Activated CD4-positive, alpha-beta memory T cell treated with anti-CD3 and anti-CD28 coated beads, Interleukin-2, amount 10 ng/mL, durations not matched to agents 7 days and 5 days (primary cell): ENCODE measurements at regions not wholly inside any gene's neighbourhood (a gene's known extent, or its start where the extent isn't known, plus 50 kb on each side); places are given as distances from the start of the nearest gene placed in this dataset.
A peak's percentile ranks its signal among the peaks of the same experiment; 100 is the strongest.

Source experiments
- CTCF ChIA-PET: fragments of 350-600 bp; sonication (Branson Sonifier 250); formaldehyde crosslinking; loops from one replicate; lab custom pipeline; 2021; ENCODE audit warnings: antibody characterized with exemption, inconsistent platforms; lab: Charles Lee
- POLR2A ChIA-PET: fragments of 350-600 bp; sonication (Branson Sonifier 250); formaldehyde crosslinking; loops from one replicate; lab custom pipeline; 2021; ENCODE audit warnings: antibody characterized with exemption; lab: Charles Lee
- DNase-seq: peaks from one replicate; pipeline ENCODE4 v3.0.0-alpha.2; 2020
- H3K27ac Mint-ChIP-seq: one replicate; pipeline ENCODE4 v1.8.0; 2021; ENCODE audit warnings: mild to moderate bottlenecking, mixed read lengths
- H3K27me3 Mint-ChIP-seq: one replicate; pipeline ENCODE4 v1.8.0; 2021; ENCODE audit warnings: mixed read lengths
- H3K36me3 Mint-ChIP-seq: one replicate; pipeline ENCODE4 v1.8.0; 2021; ENCODE audit warnings: low read depth, mixed read lengths
- H3K4me1 Mint-ChIP-seq: one replicate; pipeline ENCODE4 v1.8.0; 2021; ENCODE audit warnings: mixed read lengths
- H3K4me3 Mint-ChIP-seq: one replicate; pipeline ENCODE4 v1.8.0; 2021; ENCODE audit warnings: mild to moderate bottlenecking, mixed read lengths
- H3K9me3 Mint-ChIP-seq: one replicate; pipeline ENCODE4 v1.8.0; 2021; ENCODE audit warnings: mixed read lengths

- no peaks in the 10 kb centered on the region for H3K36me3 Mint-ChIP-seq
- no peak for DNase-seq
- H3K27ac Mint-ChIP-seq, result no peak overlapping the region
- ChIA-PET POLR2A (no interaction called here), CTCF (no interaction called here)
- H3K9me3 Mint-ChIP-seq, result no peaks in the 10 kb centered on the region
- no peak overlapping the region for H3K4me3 Mint-ChIP-seq
- H3K27me3 Mint-ChIP-seq, result peaks cover 4% of the 10 kb centered on the region
- peaks cover 4% of the 10 kb centered on the region for H3K4me1 Mint-ChIP-seq
Measured at GRCh38 chr9:105873801-105874200, 179.5 kb downstream of the TMEM38B start.

GRCh38 chr9:105877721-105878120, 183.4 kb downstream of the TMEM38B start:
- no peak for DNase-seq
- Mint-ChIP-seq H3K27ac (no peak overlapping the region), H3K4me3 (no peak overlapping the region), H3K36me3 (no peaks in the 10 kb centered on the region), H3K9me3 (no peaks in the 10 kb centered on the region), H3K27me3 (peaks cover 13% of the 10 kb centered on the region), H3K4me1 (peaks cover 7% of the 10 kb centered on the region)
- POLR2A ChIA-PET, result no interaction called here
- CTCF ChIA-PET, result interaction anchor here (5.8 kb wide), 1 partner anchor 36 kb away, joined by 79 read pairs; no protein-coding TSS in a partner anchor

- Mint-ChIP-seq H3K27ac (no peak overlapping the region), H3K36me3 (no peaks in the 10 kb centered on the region), H3K4me3 (no peak overlapping the region), H3K27me3 (peaks cover 12% of the 10 kb centered on the region), H3K9me3 (no peaks in the 10 kb centered on the region), H3K4me1 (peaks cover 21% of the 10 kb centered on the region)
- ChIA-PET CTCF (interaction anchor here (5.8 kb wide), 1 partner anchor 37 kb away, joined by 79 read pairs; no protein-coding TSS in a partner anchor), POLR2A (no interaction called here)
- no peak for DNase-seq
Measured at GRCh38 chr9:105879181-105879580, 184.8 kb downstream of the TMEM38B start.

- DNase-seq, result no peak
- H3K36me3 Mint-ChIP-seq, result no peaks in the 10 kb centered on the region
Measured at GRCh38 chr9:105880517-105880916, 186.2 kb downstream of the TMEM38B start.

GRCh38 chr9:105881021-105881420, 186.7 kb downstream of the TMEM38B start:
- CTCF ChIA-PET, result interaction anchor here (0.6 to 5.8 kb wide), 18 partner anchors 11 to 322 kb away, joined by 3 to 79 read pairs (median 4); no protein-coding TSS in a partner anchor
- Mint-ChIP-seq H3K4me1 (peaks cover 29% of the 10 kb centered on the region), H3K36me3 (no peaks in the 10 kb centered on the region), H3K27me3 (peaks cover 14% of the 10 kb centered on the region), H3K4me3 (no peak overlapping the region), H3K27ac (no peak overlapping the region), H3K9me3 (no peaks in the 10 kb centered on the region)
- DNase-seq, result no peak
- POLR2A ChIA-PET, result interaction anchor here (0.9 kb wide), 1 partner anchor 20 kb away, joined by 3 read pairs; no protein-coding TSS in a partner anchor

More at GRCh38 chr9:105880517-105880916, 186.2 kb downstream of the TMEM38B start:
- POLR2A ChIA-PET, result no interaction called here
- Mint-ChIP-seq H3K27me3 (peaks cover 12% of the 10 kb centered on the region), H3K9me3 (no peaks in the 10 kb centered on the region), H3K27ac (no peak overlapping the region), H3K4me3 (no peak overlapping the region), H3K4me1 (peaks cover 28% of the 10 kb centered on the region)
- CTCF ChIA-PET, result interaction anchor here (2.1 to 5.8 kb wide), 2 partner anchors 16 to 38 kb away, joined by 10 to 79 read pairs; no protein-coding TSS in a partner anchor

- CTCF ChIA-PET, result interaction anchor here (0.6 to 5.8 kb wide), 19 partner anchors 10 to 323 kb away, joined by 3 to 79 read pairs (median 5); no protein-coding TSS in a partner anchor
- POLR2A ChIA-PET, result interaction anchor here (0.9 kb wide), 1 partner anchor 19 kb away, joined by 3 read pairs; no protein-coding TSS in a partner anchor
- peak; percentile 71 for DNase-seq
- Mint-ChIP-seq H3K4me3 (no peak overlapping the region), H3K36me3 (no peaks in the 10 kb centered on the region), H3K4me1 (peaks cover 26% of the 10 kb centered on the region), H3K27me3 (peaks cover 16% of the 10 kb centered on the region), H3K9me3 (no peaks in the 10 kb centered on the region), H3K27ac (no peak overlapping the region)
Measured at GRCh38 chr9:105881654-105882349, 187.5 kb downstream of the TMEM38B start.

- H3K4me1 Mint-ChIP-seq, result peaks cover 28% of the 10 kb centered on the region
- no peak overlapping the region for H3K27ac Mint-ChIP-seq
- H3K4me3 Mint-ChIP-seq, result no peak overlapping the region
Measured at GRCh38 chr9:105883847-105884246, 189.5 kb downstream of the TMEM38B start.

GRCh38 chr9:105884416-105884815, 190.1 kb downstream of the TMEM38B start:
- peaks cover 28% of the 10 kb centered on the region for H3K4me1 Mint-ChIP-seq
- H3K9me3 Mint-ChIP-seq, result no peaks in the 10 kb centered on the region
- ChIA-PET CTCF (interaction anchor here (0.7 to 1.5 kb wide), 4 partner anchors 24 to 167 kb away, joined by 3 to 4 read pairs (median 4); no protein-coding TSS in a partner anchor), POLR2A (no interaction called here)
- DNase-seq, result no peak
- no peaks in the 10 kb centered on the region for H3K36me3 Mint-ChIP-seq
- H3K27ac Mint-ChIP-seq, result no peak overlapping the region
- peaks cover 14% of the 10 kb centered on the region for H3K27me3 Mint-ChIP-seq
- no peak overlapping the region for H3K4me3 Mint-ChIP-seq

More at GRCh38 chr9:105883847-105884246, 189.5 kb downstream of the TMEM38B start:
- H3K36me3 Mint-ChIP-seq, result no peaks in the 10 kb centered on the region
- H3K27me3 Mint-ChIP-seq, result peaks cover 16% of the 10 kb centered on the region
- POLR2A ChIA-PET, result no interaction called here
- no peak for DNase-seq
- CTCF ChIA-PET, result interaction anchor here (0.7 to 1.5 kb wide), 4 partner anchors 25 to 166 kb away, joined by 3 to 4 read pairs (median 4); no protein-coding TSS in a partner anchor
- H3K9me3 Mint-ChIP-seq, result no peaks in the 10 kb centered on the region

- no peaks in the 10 kb centered on the region for H3K9me3 Mint-ChIP-seq
- no peaks in the 10 kb centered on the region for H3K36me3 Mint-ChIP-seq
- no peak for DNase-seq
- peaks cover 8% of the 10 kb centered on the region for H3K27me3 Mint-ChIP-seq
- ChIA-PET POLR2A (no interaction called here), CTCF (no interaction called here)
- no peak overlapping the region for H3K27ac Mint-ChIP-seq
- no peak overlapping the region for H3K4me3 Mint-ChIP-seq
- peaks cover 28% of the 10 kb centered on the region for H3K4me1 Mint-ChIP-seq
Measured at GRCh38 chr9:105886136-105886535, 191.8 kb downstream of the TMEM38B start.

- Mint-ChIP-seq H3K27me3 (peaks cover 5% of the 10 kb centered on the region), H3K9me3 (no peaks in the 10 kb centered on the region), H3K36me3 (no peaks in the 10 kb centered on the region), H3K4me1 (peaks cover 25% of the 10 kb centered on the region), H3K4me3 (no peak overlapping the region), H3K27ac (no peak overlapping the region)
- ChIA-PET CTCF (no interaction called here), POLR2A (no interaction called here)
- no peak for DNase-seq
Measured at GRCh38 chr9:105887679-105888078, 193.3 kb downstream of the TMEM38B start.

- CTCF ChIA-PET, result no interaction called here
- POLR2A ChIA-PET, result no interaction called here
Measured at GRCh38 chr9:105890046-105890822, 195.9 kb downstream of the TMEM38B start.

GRCh38 chr9:105900123-105900522, 205.8 kb downstream of the TMEM38B start:
- Mint-ChIP-seq H3K4me1 (no peaks in the 10 kb centered on the region), H3K36me3 (no peaks in the 10 kb centered on the region), H3K9me3 (no peaks in the 10 kb centered on the region), H3K27me3 (peaks cover 13% of the 10 kb centered on the region), H3K27ac (no peak overlapping the region), H3K4me3 (no peak overlapping the region)
- ChIA-PET CTCF (no interaction called here), POLR2A (no interaction called here)
- DNase-seq, result no peak

More at GRCh38 chr9:105890046-105890822, 195.9 kb downstream of the TMEM38B start:
- Mint-ChIP-seq H3K27me3 (peaks cover 5% of the 10 kb centered on the region), H3K4me3 (no peak overlapping the region), H3K4me1 (peaks cover 5% of the 10 kb centered on the region), H3K36me3 (no peaks in the 10 kb centered on the region), H3K9me3 (no peaks in the 10 kb centered on the region), H3K27ac (no peak overlapping the region)
- no peak for DNase-seq
